GM18867 (cell line): ENCODE measurements at regions not wholly inside any gene's neighbourhood (a gene's known extent, or its start where the extent isn't known, plus 50 kb on each side); places are given as distances from the start of the nearest gene placed in this dataset.
A peak's percentile ranks its signal among the peaks of the same experiment; 100 is the strongest.
"Not testable (repeated sequence)": the region's sequence is repeated elsewhere in the genome, so short reads cannot be mapped to it uniquely, and the experiment has no call there.

Experiments used
- ATAC-seq: cut with Tn5 transposase; IDR thresholded peaks from one replicate; pipeline ENCODE4 v1.9.1; 2021; ENCODE audit warnings: mild to moderate bottlenecking, moderate library complexity; ENCODE audit not compliant: unreplicated experiment

GRCh38 chr4:151559595-151559994 lies 150.6 kb downstream of the FHIP1A start:
- no peak for ATAC-seq

GRCh38 chr4:151561551-151562256 lies 152.7 kb downstream of the FHIP1A start:
- no peak for ATAC-seq

- ATAC-seq: no peak
These were observed 154.2 kb downstream of the FHIP1A start for GRCh38 chr4:151563194-151563593.

GRCh38 chr4:151564321-151564720 lies 155.3 kb downstream of the FHIP1A start:
- ATAC-seq: no peak

- no peak for ATAC-seq
These were observed 156.6 kb downstream of the FHIP1A start for GRCh38 chr4:151565583-151565982.

- no peak for ATAC-seq
These were observed 157.1 kb downstream of the FHIP1A start for GRCh38 chr4:151566053-151566452.

GRCh38 chr4:151567056-151567455 lies 158.1 kb downstream of the FHIP1A start:
- ATAC-seq: peak; percentile 99

- no peak for ATAC-seq
These were observed 160.0 kb downstream of the FHIP1A start for GRCh38 chr4:151568966-151569365.

GRCh38 chr4:151569650-151570049 lies 160.7 kb downstream of the FHIP1A start:
- ATAC-seq: no peak

- ATAC-seq: no peak
These were observed 164.5 kb downstream of the FHIP1A start for GRCh38 chr4:151573474-151573873.

GRCh38 chr4:151573945-151574344 lies 165.0 kb downstream of the FHIP1A start:
- ATAC-seq: no peak

GRCh38 chr4:151574968-151575367 lies 166.0 kb downstream of the FHIP1A start:
- ATAC-seq: no peak

- ATAC-seq: no peak
These were observed 166.7 kb downstream of the FHIP1A start for GRCh38 chr4:151575646-151576045.

- no peak for ATAC-seq
These were observed 167.7 kb downstream of the FHIP1A start for GRCh38 chr4:151576627-151577026.

GRCh38 chr4:151581570-151581969 lies 172.6 kb downstream of the FHIP1A start:
- no peak for ATAC-seq

- ATAC-seq: no peak
These were observed 173.1 kb downstream of the FHIP1A start for GRCh38 chr4:151582098-151582497.

GRCh38 chr4:151583157-151583914 lies 174.4 kb downstream of the FHIP1A start:
- no peak for ATAC-seq

GRCh38 chr4:151584101-151584500 lies 175.1 kb downstream of the FHIP1A start:
- ATAC-seq: no peak

GRCh38 chr4:151595629-151596028 lies 165.2 kb downstream of the GATB start:
- not testable (repeated sequence) for ATAC-seq

GRCh38 chr4:151597691-151598090 lies 163.1 kb downstream of the GATB start:
- not testable (repeated sequence) for ATAC-seq

GRCh38 chr4:151599863-151600262 lies 160.9 kb downstream of the GATB start:
- ATAC-seq: no peak

- no peak for ATAC-seq
These were observed 160.4 kb downstream of the GATB start for GRCh38 chr4:151600432-151600831.
